WERI-Rb-1 (cell line): ENCODE measurements at regions not wholly inside any gene's neighbourhood (a gene's known extent, or its start where the extent isn't known, plus 50 kb on each side); places are given as distances from the start of the nearest gene placed in this dataset.

Experiments
- DNase-seq: peaks from one replicate; pipeline ENCODE4 v3.0.0-alpha.2; 2020
- H3K27ac ChIP-seq: fragments of 250-450 bp; sonication (Bioruptor Pico); 2 replicates; pipeline ENCODE4 v1.5.1; 2020; ENCODE audit warnings: mild to moderate bottlenecking, moderate library complexity
- H3K27me3 ChIP-seq: fragments of 250-450 bp; sonication (Bioruptor Pico); 2 replicates; pipeline ENCODE4 v1.5.1; 2021; ENCODE audit warnings: mild to moderate bottlenecking, low read depth, moderate library complexity; ENCODE audit not compliant: insufficient read depth, severe bottlenecking
- H3K36me3 ChIP-seq: fragments of 250-450 bp; sonication (Bioruptor Pico); 2 replicates; pipeline ENCODE4 v1.5.1; 2020; ENCODE audit warnings: mild to moderate bottlenecking, moderate library complexity
- H3K4me3 ChIP-seq: 2 replicates; pipeline ENCODE4 v1.5.1; 2011; ENCODE audit warnings: low read depth, mild to moderate bottlenecking, control low read depth, low read length
- H3K9me3 ChIP-seq: fragments of 250-450 bp; sonication (Bioruptor Pico); 2 replicates; pipeline ENCODE4 v1.5.1; 2021; ENCODE audit warnings: mild to moderate bottlenecking, moderate library complexity; ENCODE audit not compliant: severe bottlenecking
- CTCF ChIP-seq: IDR thresholded peaks from 2 replicates; pipeline ENCODE4 v1.5.1; 2011; ENCODE audit warnings: low read depth, mild to moderate bottlenecking, control low read depth, inconsistent platforms, low read length

- Histone ChIP-seq H3K9me3 (peaks cover 7% of the 10 kb centered on the region), H3K27me3 (no peaks in the 10 kb centered on the region), H3K4me3 (no peak overlapping the region), H3K36me3 (no peaks in the 10 kb centered on the region), H3K27ac (no peak overlapping the region)
- no peak for TF ChIP-seq CTCF
- DNase-seq = no peak
Measured at GRCh38 chr11:106234794-106235193, 157.3 kb downstream of the AASDHPPT start.

- no peak for TF ChIP-seq CTCF
- no peak overlapping the region for H3K4me3 ChIP-seq
- no peaks in the 10 kb centered on the region for H3K27me3 ChIP-seq
- no peak overlapping the region for H3K27ac ChIP-seq
- H3K36me3 ChIP-seq = no peaks in the 10 kb centered on the region
- no peak for DNase-seq
- H3K9me3 ChIP-seq = no peaks in the 10 kb centered on the region
Measured at GRCh38 chr11:106236295-106236694, 158.8 kb downstream of the AASDHPPT start.

GRCh38 chr11:106238704-106239360 is 161.4 kb downstream of the AASDHPPT start:
- Histone ChIP-seq H3K27ac (no peak overlapping the region), H3K27me3 (no peaks in the 10 kb centered on the region), H3K9me3 (no peaks in the 10 kb centered on the region), H3K4me3 (no peak overlapping the region), H3K36me3 (no peaks in the 10 kb centered on the region)
- DNase-seq = no peak
- no peak for TF ChIP-seq CTCF

- no peak overlapping the region for H3K4me3 ChIP-seq
- no peak overlapping the region for H3K27ac ChIP-seq
- DNase-seq = no peak
- TF ChIP-seq CTCF = no peak
- H3K36me3 ChIP-seq = no peaks in the 10 kb centered on the region
- no peaks in the 10 kb centered on the region for H3K27me3 ChIP-seq
- peaks cover 6% of the 10 kb centered on the region for H3K9me3 ChIP-seq
Measured at GRCh38 chr11:106241601-106242257, 164.3 kb downstream of the AASDHPPT start.

GRCh38 chr11:106242718-106243415 is 165.4 kb downstream of the AASDHPPT start:
- Histone ChIP-seq H3K27ac (no peak overlapping the region), H3K36me3 (no peaks in the 10 kb centered on the region), H3K27me3 (no peaks in the 10 kb centered on the region), H3K4me3 (no peak overlapping the region), H3K9me3 (peaks cover 10% of the 10 kb centered on the region)
- DNase-seq = no peak
- no peak for TF ChIP-seq CTCF
